GM21381 (cell line): ENCODE measurements at regions not wholly inside any gene's neighbourhood (a gene's known extent, or its start where the extent isn't known, plus 50 kb on each side); places are given as distances from the start of the nearest gene placed in this dataset.

ENCODE experiments used
- ATAC-seq: cut with Tn5 transposase; IDR thresholded peaks from one replicate; pipeline ENCODE4 v1.9.1; 2021; ENCODE audit warnings: mild to moderate bottlenecking, moderate library complexity; ENCODE audit not compliant: unreplicated experiment

DNA sequence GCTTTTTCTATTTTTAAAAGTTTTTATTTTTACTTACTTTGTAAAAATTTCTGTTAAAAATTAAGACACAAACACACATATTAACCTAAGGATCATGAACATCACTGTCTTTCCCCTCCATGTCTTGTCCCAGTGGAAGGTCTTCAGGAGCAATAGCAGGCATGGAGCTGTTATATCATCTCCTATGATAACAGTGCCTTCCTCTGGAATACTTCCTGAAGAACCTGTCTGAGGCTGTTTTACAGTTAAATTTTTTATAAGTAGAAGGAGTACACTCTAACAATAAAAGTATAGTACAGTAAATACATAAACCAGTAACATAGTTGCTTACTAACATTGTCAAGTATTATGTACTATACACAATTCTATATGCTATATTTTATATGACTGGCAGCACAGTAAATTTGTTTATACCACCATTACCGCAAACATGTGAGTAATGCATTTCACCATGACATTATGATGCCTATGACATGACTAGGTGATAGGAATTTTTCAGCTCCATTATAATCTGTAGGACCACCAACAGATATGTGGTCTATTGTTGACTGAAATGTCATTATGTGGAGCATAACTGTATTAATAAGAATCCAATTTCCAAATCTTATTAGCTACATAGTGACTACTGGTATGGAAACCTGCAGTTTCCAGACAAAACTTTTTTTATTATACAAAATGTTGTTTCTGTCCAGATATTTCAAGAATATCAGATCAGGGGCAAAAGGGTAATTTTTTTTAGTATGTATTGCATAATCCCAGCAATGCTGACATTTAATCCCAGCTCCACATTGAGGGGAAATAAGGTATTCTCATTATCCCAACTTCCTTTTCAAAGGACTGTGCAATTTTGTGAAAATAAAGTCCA is 337.2 kb upstream of the SLC39A10 start:
- no peak for ATAC-seq

DNA sequence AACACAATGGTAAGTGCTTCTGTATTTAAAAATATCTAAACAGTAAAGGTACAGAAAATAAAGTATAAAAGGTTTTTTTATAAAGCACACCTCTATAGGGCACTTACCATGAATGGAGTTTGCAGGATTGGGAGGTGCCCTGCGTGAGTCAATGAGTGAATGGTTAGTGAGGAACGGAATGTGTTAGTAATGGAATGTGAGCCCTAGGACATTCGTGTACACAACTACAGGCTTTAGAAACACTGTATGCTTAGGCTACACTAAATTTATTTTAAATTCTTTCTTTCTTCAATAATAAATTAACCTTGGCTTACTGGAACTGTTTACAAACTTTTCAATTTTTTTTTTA is 337.9 kb upstream of the SLC39A10 start:
- ATAC-seq, result no peak

DNA sequence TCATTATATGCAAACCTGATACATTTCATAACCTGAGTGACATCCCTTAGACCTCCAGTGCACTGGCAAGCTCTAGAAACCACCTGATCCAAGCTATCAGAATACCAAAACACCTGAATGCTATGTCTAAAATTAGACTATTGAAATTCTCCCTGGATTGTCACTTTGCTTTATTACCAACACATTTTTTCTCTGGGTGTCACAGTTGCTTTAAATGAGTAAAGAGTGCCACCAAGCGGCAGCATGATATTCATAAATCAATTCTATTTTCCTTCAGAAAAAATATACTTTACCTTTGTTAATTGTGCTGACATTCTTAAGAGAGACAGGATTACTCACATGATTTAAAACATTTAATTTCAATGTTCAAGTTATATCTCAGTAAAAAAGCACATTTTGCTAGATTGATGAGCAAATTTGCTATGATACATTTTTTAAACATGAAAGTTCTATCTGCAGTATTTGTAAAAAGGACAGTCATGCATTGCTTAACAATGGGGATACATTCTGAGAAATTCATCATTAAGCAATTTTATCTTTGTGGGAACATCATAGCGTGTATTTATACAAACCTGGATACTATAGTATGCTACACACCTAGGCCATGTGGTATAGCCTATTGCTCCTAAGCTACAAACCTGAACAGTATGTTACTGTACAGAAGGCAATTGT is 338.4 kb upstream of the SLC39A10 start:
- ATAC-seq, result no peak

DNA sequence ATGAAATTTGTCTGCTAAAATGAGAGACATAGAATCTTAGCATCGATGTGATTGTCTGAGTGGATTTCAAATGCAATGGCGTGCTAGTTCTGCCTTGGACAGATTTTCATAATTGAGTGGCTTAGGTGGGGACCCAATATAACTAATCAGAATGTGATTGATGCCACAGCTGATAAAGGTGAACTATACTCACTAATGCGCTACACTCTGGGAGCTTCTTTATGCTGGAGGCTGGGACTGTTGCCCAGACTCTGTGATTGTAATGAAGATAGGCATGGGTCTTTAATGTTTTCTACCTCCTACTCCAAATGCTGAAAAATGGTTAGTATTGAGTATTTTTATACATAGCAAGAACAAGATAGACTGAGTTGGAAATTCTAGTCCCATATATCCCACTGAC is 339.5 kb upstream of the SLC39A10 start:
- ATAC-seq, result no peak

DNA sequence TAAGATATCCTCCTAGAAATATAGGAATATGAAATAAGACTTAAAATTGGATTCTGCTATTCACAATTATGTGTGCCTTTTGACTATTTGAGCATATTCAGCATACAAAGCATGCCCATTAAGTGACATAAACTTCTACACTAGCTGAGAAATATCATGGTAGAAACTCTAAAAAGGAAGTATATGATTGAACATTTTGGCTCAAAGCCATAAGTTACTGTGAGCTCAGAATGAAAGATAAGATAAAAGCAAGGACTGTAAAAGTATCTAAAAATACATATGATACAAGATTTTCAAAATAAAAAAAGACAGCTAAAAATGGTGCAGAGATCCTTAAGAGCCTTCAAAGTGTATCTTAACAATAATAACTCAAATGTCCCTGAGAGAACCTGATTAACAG is 340.5 kb upstream of the SLC39A10 start:
- ATAC-seq, result no peak

DNA sequence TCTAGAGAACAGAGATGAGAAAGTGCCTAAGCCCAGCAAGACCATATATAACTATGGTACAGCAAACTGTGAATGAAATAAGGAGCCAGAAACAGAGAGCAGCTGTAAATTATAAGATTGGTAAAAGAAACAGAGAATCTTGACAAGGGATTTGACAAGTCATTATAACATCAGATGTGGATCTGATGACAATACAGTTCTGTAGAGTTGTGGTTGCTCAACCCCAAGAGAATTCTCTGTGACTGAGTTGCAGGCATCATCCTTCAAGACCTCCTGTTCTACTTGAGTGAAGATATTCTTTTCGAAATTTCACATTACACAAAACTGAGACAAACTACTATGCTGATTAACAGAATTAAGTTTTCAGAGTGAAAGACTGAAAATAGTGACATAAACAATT is 343.1 kb upstream of the SLC39A10 start:
- no peak for ATAC-seq

DNA sequence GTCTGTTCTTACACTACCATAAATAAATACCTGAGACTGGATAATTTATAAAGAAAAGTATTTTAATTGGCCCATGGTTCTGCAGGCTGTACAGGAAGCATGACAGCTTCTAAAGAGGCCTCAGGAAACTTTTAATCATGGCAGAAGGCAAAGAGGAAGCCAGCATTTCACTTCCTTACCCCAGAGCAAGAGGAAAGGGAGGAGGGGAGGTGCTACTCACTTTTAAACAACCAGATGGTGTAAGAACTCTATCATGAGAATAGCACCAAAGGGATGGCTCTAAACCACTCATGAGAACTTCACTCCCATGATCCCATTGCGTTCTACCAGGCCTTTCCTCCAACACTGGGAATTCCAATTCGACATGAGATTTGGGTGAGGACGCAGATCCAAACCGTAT is 344.4 kb upstream of the SLC39A10 start:
- ATAC-seq, result no peak

DNA sequence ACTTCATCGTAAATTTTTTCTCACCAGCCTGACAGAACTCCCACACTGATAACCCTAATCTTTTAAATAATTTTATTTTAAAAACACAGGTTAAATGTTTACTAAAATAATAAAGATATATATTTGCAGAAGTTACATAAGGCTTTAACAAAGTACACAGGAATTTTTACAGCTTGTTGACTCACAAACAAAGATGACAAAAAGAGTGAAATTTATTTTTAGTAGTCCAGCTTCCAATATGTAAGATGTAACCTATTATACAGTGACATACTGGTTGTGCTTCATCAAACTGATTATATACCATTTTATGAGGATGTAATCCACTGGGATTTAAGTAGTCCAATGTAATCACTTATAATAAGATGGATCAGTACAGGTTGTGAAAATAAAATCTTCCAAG is 348.9 kb upstream of the SLC39A10 start:
- no peak for ATAC-seq

DNA sequence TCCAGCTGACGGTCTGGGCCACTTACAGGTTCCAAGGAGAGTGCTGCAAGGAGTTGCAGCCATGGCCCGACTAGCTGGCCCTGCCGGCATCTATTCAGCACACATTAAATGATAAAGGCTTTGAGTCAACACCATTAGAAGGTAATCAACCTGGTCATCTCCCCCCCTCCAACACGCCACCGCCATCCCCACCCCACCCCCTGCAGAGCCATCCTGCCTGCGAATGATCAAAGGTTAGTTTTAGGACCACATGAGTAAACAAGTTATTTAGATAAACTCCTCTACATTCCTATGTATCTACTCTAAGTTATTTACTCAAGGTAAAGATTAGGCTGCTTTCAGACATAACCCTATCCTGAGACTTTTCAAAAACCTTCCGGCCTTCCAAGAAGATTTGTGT is 349.3 kb upstream of the SLC39A10 start:
- no peak for ATAC-seq

DNA sequence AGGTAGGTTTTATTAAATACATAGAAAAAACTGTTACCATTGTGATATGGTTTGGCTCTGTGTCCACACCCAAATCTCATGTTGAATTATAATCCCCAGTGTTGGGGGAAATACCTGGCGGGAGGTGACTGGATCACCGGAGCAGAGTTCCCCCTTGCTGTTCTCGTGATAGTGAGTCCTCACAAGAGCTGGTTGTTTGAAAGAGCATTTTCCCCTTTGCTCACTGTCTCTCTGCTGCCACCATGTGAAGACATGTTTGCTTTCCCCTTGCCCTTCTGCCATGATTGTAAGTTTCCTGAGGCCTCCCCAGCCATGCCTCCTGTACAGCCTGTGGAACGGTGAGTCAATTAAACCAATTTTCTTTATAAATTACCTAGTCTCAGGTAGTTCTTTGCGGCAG is 352.7 kb upstream of the SLC39A10 start:
- ATAC-seq, result no peak

DNA sequence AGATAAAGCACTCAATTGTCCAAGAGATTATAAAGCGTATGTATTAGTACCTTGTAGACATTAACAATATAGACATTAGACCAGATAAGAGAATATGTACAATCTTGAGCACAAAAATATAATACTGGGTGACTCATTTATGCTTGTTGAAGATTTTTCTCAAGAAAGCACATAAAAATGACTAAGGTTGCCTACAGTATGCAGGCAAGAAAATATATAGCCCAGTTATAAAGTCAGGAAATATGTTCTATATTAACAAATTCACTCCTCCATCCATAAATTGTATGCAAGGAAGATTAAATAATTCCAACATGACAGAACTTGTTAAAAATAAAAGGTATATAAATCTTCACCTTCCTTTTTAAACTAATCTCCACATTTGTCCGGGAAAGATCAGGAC is 356.4 kb upstream of the SLC39A10 start:
- no peak for ATAC-seq

DNA sequence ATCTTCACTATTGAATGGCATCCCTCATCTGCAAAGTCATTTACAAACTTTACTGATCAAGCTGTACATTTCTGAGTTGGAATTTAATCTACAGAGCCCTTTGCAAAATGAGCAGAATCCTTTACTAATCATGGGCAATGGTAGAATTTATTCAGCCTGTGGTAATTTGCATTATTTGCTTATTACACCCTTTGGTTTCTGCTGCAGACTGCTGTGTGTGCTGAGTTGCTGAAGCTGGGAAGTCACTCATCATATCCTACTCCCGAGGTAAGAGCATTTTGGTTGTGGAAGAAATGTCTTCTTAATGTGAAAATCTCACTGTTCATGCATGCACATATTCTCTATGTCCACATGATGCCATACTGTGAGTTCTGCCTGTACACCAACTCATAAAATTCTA is 357.4 kb upstream of the SLC39A10 start:
- no peak for ATAC-seq

DNA sequence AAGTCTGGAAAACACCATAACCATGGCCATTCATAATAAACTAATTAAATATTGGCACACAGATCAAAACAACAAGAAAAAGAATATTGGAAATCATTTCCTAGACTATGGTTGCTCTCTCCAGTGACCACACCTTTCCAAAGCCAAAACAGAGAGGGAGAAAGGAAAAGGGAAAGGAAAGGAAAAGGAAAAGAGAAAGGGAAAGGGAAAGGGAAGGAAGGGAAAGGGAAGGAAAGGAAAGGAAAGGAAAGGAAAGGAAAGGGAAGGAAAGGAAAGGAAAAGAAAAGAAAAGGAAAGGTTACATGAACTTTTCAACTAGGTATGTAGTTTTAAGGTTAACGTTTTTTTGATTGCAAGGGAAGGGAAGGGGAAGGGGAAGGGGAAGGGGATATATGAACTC is 360.5 kb upstream of the SLC39A10 start:
- no peak for ATAC-seq

DNA sequence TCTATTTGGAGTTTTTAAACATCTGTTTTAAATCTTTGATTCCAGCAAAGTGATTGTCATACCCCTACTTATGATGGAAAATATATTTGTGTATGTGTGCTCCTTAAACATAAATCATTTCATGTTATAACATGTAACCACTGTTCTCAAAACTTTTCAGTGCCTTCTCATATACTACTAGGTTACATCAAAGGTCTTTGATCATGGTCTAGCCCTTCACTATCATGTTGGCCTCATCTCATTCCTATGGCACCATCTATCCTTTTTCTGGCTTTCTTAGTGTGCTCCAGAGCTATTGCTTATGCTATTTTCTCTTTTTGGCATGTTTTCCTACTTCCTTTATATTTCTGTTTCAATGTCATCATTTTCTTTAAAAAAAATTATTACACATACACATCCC is 367.9 kb upstream of the SLC39A10 start:
- no peak for ATAC-seq

DNA sequence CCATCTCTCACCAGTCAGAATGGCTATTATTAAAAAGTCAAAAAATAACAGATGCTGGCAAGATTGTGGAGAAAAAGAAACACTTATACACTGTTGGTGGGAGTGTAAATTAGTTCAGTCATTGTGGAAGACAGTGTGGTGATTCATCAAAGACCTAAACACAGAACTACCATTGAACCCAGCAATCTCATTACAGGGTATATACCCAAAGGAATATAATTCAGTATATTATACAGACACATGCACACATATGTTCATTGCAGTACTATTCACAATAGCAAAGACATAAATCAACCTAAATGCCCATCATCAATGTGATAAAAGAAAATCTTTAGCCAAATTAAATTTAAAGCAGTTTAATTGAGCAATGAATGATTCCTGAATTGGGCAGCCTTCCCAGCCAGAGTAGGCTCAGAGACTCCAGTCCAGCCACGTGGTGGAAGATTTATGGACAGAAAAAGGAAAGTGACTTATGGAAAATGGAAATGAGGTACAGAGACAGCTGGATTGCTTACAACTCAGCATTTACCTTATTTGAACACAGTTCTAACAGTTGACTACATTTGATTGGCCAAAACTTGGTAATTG is 377.1 kb upstream of the SLC39A10 start:
- no peak for ATAC-seq

DNA sequence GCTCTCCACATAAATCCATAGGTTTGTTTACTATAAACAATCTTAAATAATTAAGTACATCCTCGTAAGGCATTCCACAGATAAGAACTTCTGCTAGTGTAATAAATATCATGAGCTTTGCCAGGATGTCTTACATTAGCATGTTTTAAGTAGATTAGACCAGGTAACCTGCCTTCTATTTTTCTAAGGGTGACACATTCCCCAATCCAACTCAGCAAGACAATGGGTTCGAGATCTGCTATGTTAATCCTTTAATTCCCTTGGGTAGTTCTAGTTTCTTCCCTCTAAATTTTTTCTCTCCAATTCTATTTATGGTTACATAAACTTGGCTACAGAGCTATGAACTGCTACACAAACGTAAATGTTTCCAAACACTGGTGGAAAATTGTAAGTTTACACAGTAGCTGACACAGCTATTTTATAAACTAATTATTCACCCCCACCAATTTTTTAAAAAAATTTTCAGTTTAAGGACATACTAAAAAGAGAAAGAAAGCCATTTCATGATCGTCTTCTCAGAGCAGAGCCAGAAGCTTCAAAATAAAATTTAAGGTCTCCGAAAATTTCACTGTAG is 386.5 kb upstream of the SLC39A10 start:
- ATAC-seq, result no peak

DNA sequence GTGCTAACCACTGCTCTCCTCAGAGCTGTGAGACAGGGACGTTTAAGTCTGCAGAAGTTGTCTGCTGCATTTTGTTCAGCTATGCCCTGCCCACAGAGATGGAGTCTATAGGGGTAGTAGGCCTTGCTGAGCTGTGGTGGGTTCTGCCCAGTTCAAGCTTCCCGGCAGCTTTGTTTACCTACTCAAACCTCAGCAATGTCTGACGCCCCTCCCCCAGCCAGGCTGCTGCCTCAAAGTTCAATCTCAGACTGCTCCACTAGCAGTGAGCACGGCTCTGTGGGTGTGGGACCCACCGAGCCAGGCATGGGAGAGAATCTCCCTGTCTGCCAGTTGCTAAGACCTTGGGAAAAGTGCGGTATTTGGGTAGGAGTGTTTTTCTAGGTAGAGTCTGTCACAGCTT is 387.8 kb upstream of the SLC39A10 start:
- ATAC-seq, result no peak

DNA sequence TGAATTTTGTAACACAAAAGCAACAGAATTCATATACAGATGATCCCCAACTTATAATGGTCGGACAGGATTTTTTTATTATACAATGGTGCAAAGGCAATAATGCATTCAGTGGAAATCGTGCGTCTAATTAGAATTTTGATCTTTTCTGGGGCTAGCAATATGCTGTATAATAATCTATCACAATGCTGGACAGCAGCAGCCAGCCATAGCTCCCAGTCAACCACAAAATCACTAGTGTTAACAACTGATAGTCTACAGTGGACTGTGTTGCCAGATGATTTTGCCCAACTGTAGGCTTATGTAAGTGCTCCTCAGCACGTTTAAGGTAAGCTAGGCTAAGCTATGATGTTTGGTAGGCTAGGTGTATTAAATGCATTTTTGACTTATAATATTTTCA is 399.0 kb upstream of the SLC39A10 start:
- no peak for ATAC-seq

DNA sequence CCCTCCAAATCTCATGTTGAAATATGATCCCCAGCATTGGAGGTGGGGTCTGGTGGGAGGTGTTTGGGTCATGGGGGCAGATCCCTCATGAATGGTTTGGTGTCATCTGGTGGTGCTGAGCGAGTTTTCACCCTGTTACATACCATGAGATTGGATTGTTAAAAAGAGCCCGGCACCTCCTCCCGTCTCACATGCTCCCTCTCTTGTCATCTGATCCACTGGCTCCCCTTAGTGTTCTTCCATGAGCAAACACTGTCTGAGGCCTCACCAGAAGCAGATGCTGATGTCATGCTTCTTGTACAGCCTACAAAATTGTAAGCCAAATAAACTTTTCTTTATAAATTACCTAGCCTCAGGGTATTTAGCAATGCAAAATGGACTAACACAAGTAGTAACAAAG is 405.0 kb upstream of the SLC39A10 start:
- ATAC-seq, result no peak

DNA sequence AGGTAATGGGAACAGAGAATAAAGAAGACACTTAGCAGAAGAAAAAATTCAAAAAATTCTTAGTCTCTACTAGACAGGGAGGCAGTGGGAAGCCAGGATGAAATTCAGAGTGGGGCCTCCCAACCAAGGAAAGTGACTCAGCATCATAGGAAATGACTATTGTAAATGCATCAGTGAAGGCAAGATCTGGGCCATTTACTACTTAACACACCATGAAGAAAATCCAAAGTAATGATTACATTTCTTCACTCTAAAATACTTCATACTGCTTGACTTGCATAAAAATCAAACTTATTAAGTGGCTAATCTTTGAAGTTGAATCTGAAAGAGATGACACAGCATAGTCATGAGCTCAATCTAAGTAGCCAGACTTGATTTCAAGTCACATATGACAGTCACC is 405.8 kb upstream of the SLC39A10 start:
- no peak for ATAC-seq

DNA sequence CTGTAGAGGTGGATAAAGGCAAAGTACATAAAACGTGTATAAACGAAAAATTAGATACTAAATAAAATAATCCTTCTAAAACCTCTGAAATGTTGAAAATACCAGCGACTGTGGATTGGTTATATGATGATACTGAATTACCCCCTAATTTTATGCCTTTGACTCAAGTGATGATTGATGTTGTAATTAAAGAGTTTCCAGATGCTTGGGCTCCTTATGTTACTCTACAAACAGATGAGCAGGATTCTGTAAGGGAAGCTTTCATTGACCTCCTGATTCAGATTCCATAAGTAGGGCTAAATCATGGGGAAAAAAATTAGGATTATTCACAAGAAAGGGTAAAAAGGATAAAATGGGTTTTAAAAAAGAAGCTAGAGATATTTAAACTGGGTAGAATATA is 418.2 kb upstream of the SLC39A10 start:
- no peak for ATAC-seq

DNA sequence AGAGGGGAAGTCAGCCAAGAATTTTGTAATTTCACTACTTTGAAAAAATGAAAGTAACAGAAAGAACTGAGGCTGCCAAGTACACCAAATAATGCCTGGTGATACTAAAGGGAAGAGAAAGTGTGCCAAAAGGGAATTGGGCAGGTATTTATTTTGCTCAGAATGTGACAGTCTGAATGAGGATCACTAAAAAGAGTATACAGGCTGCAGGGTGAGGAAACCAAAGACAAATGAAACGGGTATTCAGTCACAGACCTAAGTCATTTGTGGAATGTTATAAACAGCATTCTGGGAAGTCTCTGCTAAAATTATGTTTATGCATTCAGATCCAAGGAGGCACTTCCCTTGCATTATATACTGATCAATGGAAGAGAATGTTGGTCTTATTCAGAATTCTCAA is 418.6 kb upstream of the SLC39A10 start:
- no peak for ATAC-seq
